Caco-2 (cell line): ENCODE measurements at regions not wholly inside any gene's neighbourhood (a gene's known extent, or its start where the extent isn't known, plus 50 kb on each side); places are given as distances from the start of the nearest gene placed in this dataset.

Source experiments
- BruUV-seq: library from RNA; stranded (reverse); fragments of 400-500 nt; replicated peaks from 2 replicates; lab custom pipeline; 2021; lab: Mats Ljungman, UMichigan
- CTCF ChIA-PET: fragments of 300-600 bp; sonication (Branson Sonifier 250); formaldehyde crosslinking; loops from one replicate; lab custom pipeline; 2022; ENCODE audit warnings: antibody characterized with exemption; lab: Charles Lee
- POLR2A ChIA-PET: fragments of 300-600 bp; sonication (Branson Sonifier 250); formaldehyde crosslinking; loops from one replicate; lab custom pipeline; 2022; ENCODE audit warnings: antibody characterized with exemption; lab: Charles Lee
- DNase-seq, 2 experiments: peaks; one replicate each; pipeline versions ENCODE4 v3.0.0 to v3.0.0-alpha.2; 2020 to 2022
- H3K27me3 ChIP-seq: replicated peaks from 2 replicates; pipeline ENCODE4 v1.6.0; 2011; ENCODE audit warnings: low read length; ENCODE audit not compliant: control insufficient read depth, insufficient read depth
- H3K36me3 ChIP-seq: 2 replicates; pipeline ENCODE4 v1.5.1; 2011; ENCODE audit warnings: low read length; ENCODE audit not compliant: control insufficient read depth, insufficient read depth
- H3K4me1 ChIP-seq: fragments of 250-450 bp; sonication (Bioruptor Pico); 2 replicates; pipeline ENCODE4 v1.5.1; 2020; ENCODE audit warnings: mild to moderate bottlenecking
- H3K4me3 ChIP-seq: 2 replicates; pipeline ENCODE4 v1.5.1; 2011; ENCODE audit warnings: low read depth, mild to moderate bottlenecking, control low read depth, low read length
- H3K9me3 ChIP-seq: fragments of 250-450 bp; sonication (Bioruptor Pico); 2 replicates; pipeline ENCODE4 v1.5.1; 2020; ENCODE audit warnings: mild to moderate bottlenecking, moderate library complexity
- H3K27ac Mint-ChIP-seq: one replicate; pipeline ENCODE4 v1.8.0; 2022; ENCODE audit warnings: mixed read lengths; ENCODE audit not compliant: unreplicated experiment
- H3K27me3 Mint-ChIP-seq: one replicate; pipeline ENCODE4 v1.8.0; 2022; ENCODE audit warnings: mixed read lengths; ENCODE audit not compliant: insufficient read depth, unreplicated experiment
- H3K36me3 Mint-ChIP-seq: one replicate; pipeline ENCODE4 v1.8.0; 2022; ENCODE audit warnings: mild to moderate bottlenecking, mixed read lengths; ENCODE audit not compliant: insufficient read depth, unreplicated experiment
- H3K4me1 Mint-ChIP-seq: one replicate; pipeline ENCODE4 v1.8.0; 2022; ENCODE audit warnings: low read depth, mixed read lengths; ENCODE audit not compliant: unreplicated experiment
- H3K4me3 Mint-ChIP-seq: one replicate; pipeline ENCODE4 v1.8.0; 2022; ENCODE audit warnings: mild to moderate bottlenecking, moderate library complexity, mixed read lengths; ENCODE audit not compliant: unreplicated experiment
- H3K9me3 Mint-ChIP-seq: one replicate; pipeline ENCODE4 v1.8.0; 2022; ENCODE audit warnings: mixed read lengths; ENCODE audit not compliant: unreplicated experiment
- intact Hi-C: fragments of 100-400 bp; cut with micrococcal nuclease; formaldehyde crosslinking; loops from one replicate; pipeline ENCODE4 v1.10.0; 2022; ENCODE audit not compliant: unreplicated experiment
- TF ChIP-seq, protein P1 (sequence below), 2 experiments: fragments of 200-600 bp in 1 of 2; IDR thresholded peaks; 1 replicate in 1 of 2; 2 replicates in 1 of 2; pipeline versions ENCODE4 v1.5.1 to v1.8.0; 2011 to 2022; ENCODE audit warnings: antibody characterized with exemption in 1 of 2, control low read depth in 1 of 2, inconsistent platforms in 1 of 2, low read depth in 1 of 2, low read length in 1 of 2, mild to moderate bottlenecking in 1 of 2, moderate library complexity in 1 of 2; ENCODE audit not compliant: insufficient read depth in 1 of 2, severe bottlenecking in 1 of 2, unreplicated experiment in 1 of 2

DNA sequence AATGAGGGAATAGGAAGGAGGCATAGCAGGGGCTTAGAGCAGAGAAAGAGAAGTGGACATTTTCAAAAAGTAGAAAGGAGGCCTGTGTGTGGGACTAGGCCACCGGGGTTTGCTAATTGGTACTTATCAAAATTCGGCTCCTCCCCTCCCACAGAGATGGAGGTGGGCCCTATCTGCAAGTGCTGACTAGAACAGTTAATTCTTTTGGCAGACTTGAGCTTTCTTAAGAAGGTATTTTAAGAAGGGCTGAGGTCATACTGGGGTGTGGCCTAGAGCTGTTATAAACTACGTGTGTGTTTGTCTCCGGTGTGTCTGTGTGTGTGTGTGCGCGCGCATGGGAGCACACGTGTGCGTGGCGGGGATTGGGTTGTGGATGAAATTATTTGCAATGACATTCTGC lies 1086.5 kb downstream of the EFNA5 start:
- no peaks in the 10 kb centered on the region for H3K27me3 Mint-ChIP-seq
- Histone ChIP-seq H3K4me3 (no peak overlapping the region), H3K27me3 (no peaks in the 10 kb centered on the region), H3K4me1 (no peaks in the 10 kb centered on the region), H3K9me3 (no peaks in the 10 kb centered on the region), H3K36me3 (no peaks in the 10 kb centered on the region)
- BruUV-seq: no TSS peak
- H3K4me1 Mint-ChIP-seq: no peaks in the 10 kb centered on the region
- intact Hi-C loops: no loop called here
- TF ChIP-seq, protein P1, sequence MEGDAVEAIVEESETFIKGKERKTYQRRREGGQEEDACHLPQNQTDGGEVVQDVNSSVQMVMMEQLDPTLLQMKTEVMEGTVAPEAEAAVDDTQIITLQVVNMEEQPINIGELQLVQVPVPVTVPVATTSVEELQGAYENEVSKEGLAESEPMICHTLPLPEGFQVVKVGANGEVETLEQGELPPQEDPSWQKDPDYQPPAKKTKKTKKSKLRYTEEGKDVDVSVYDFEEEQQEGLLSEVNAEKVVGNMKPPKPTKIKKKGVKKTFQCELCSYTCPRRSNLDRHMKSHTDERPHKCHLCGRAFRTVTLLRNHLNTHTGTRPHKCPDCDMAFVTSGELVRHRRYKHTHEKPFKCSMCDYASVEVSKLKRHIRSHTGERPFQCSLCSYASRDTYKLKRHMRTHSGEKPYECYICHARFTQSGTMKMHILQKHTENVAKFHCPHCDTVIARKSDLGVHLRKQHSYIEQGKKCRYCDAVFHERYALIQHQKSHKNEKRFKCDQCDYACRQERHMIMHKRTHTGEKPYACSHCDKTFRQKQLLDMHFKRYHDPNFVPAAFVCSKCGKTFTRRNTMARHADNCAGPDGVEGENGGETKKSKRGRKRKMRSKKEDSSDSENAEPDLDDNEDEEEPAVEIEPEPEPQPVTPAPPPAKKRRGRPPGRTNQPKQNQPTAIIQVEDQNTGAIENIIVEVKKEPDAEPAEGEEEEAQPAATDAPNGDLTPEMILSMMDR (IDR thresholded peaks at IDR 0.05; ENCODE audit: insufficient read depth in 1 of 2, low read depth in 1 of 2, low read length in 1 of 2, severe bottlenecking in 1 of 2, unreplicated experiment in 1 of 2): no peak
- ChIA-PET CTCF (no interaction called here), POLR2A (no interaction called here)
- H3K4me3 Mint-ChIP-seq: no peak overlapping the region
- no peak overlapping the region for H3K27ac Mint-ChIP-seq
- no peak for DNase-seq
- no peaks in the 10 kb centered on the region for H3K36me3 Mint-ChIP-seq
- H3K9me3 Mint-ChIP-seq: no peaks in the 10 kb centered on the region

DNA sequence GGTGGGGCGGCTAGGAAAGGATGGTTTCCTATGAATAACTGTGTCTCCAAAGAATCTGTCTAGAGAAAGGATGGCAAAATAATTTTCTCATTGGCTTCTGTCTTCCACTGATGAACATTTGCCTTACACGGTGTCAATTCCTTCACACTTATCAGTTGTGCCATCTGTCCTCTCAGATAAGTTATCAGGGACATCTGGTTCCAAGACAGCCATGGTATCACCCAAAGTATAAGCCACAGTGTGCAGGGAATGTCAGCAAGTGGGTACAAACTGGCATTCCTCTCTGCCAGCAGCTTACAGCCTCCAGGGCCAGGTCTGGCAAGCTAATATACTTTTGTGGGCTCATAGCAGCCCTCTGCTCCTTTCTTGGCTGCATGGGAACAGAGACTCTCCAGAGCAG lies 1092.0 kb downstream of the EFNA5 start:
- TF ChIP-seq, protein P1 (IDR thresholded peaks at IDR 0.05; ENCODE audit: insufficient read depth in 1 of 2, low read depth in 1 of 2, low read length in 1 of 2, severe bottlenecking in 1 of 2, unreplicated experiment in 1 of 2): no peak
- POLR2A ChIA-PET: no interaction called here
- no peaks in the 10 kb centered on the region for H3K4me1 Mint-ChIP-seq

DNA sequence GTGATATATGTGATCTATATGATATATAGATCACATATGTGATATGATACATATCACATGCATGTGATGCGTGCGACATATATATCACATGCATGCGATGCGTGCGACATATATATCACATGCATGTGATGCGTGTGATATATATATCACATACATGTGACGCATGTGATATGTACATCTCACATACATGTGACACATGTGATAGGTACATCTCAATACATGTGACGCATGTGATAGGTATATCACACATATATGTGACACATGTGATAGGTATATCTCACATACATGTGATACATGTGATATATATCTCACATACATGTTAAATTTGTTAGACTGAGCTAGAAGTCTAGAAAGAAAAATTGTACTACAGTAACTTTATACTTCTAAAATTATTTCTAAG lies 1095.9 kb downstream of the EFNA5 start:
- DNase-seq: no peak
- intact Hi-C loops: no loop called here
- no peak overlapping the region for H3K4me3 ChIP-seq
- H3K4me1 Mint-ChIP-seq: no peaks in the 10 kb centered on the region
- no peaks in the 10 kb centered on the region for H3K36me3 Mint-ChIP-seq
- no peaks in the 10 kb centered on the region for H3K4me1 ChIP-seq
- H3K27ac Mint-ChIP-seq: no peak overlapping the region
- POLR2A ChIA-PET: no interaction called here
- H3K9me3 Mint-ChIP-seq: no peaks in the 10 kb centered on the region
- no peaks in the 10 kb centered on the region for H3K9me3 ChIP-seq
- no peaks in the 10 kb centered on the region for H3K27me3 Mint-ChIP-seq
- no peaks in the 10 kb centered on the region for H3K36me3 ChIP-seq
- BruUV-seq: no TSS peak
- CTCF ChIA-PET: no interaction called here
- H3K27me3 ChIP-seq: no peaks in the 10 kb centered on the region
- H3K4me3 Mint-ChIP-seq: no peak overlapping the region
- TF ChIP-seq, protein P1 (IDR thresholded peaks at IDR 0.05; ENCODE audit: insufficient read depth in 1 of 2, low read depth in 1 of 2, low read length in 1 of 2, severe bottlenecking in 1 of 2, unreplicated experiment in 1 of 2): no peak

More for the DNA sequence above, 1092.0 kb downstream of the EFNA5 start:
- no peaks in the 10 kb centered on the region for H3K9me3 Mint-ChIP-seq
- no peak for DNase-seq
- Histone ChIP-seq H3K4me1 (no peaks in the 10 kb centered on the region), H3K9me3 (no peaks in the 10 kb centered on the region), H3K27me3 (no peaks in the 10 kb centered on the region), H3K36me3 (no peaks in the 10 kb centered on the region), H3K4me3 (no peak overlapping the region)
- H3K27me3 Mint-ChIP-seq: no peaks in the 10 kb centered on the region
- CTCF ChIA-PET: no interaction called here
- H3K4me3 Mint-ChIP-seq: no peak overlapping the region
- BruUV-seq: no TSS peak
- H3K27ac Mint-ChIP-seq: no peak overlapping the region
- H3K36me3 Mint-ChIP-seq: no peaks in the 10 kb centered on the region
- intact Hi-C loops: no loop called here
